GM19025 (cell line): ENCODE measurements at regions not wholly inside any gene's neighbourhood (a gene's known extent, or its start where the extent isn't known, plus 50 kb on each side); places are given as distances from the start of the nearest gene placed in this dataset.

Experiments used
- ATAC-seq: cut with Tn5 transposase; IDR thresholded peaks from one replicate; pipeline ENCODE4 v1.9.1; 2021; ENCODE audit warnings: mild to moderate bottlenecking, low read depth, moderate library complexity; ENCODE audit not compliant: unreplicated experiment

DNA sequence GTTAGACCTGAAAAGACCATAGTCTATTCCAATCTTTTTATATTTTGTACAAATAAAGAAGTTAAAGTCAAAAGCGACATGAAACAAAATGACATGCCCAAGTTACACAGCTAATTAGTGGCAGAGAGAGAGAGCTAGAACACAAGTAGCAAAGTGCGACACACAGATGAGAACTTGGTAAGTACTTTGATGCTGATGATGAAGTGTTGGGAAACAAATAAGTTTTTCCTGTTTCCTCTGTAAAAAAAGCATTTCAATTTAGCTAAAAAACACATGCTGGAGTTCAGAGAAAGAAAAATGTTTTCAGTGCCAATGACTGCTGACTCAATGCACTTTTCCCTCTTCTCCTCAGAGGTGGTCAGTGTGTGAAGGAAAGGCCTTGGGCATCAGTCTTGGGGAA lies 226.9 kb downstream of the PAX3 start:
- no peak for ATAC-seq

- ATAC-seq, result no peak
Observed at GRCh38 chr2:222064286-222064685, 234.5 kb downstream of the PAX3 start.

- ATAC-seq, result no peak
Observed at GRCh38 chr2:222058819-222059445, 239.9 kb downstream of the PAX3 start.

- ATAC-seq, result no peak
Observed at GRCh38 chr2:222057347-222058073, 241.3 kb downstream of the PAX3 start.

GRCh38 chr2:222055328-222055727 lies 243.5 kb downstream of the PAX3 start:
- no peak for ATAC-seq

- ATAC-seq, result no peak
Observed at GRCh38 chr2:222054813-222055212, 244.0 kb downstream of the PAX3 start.

DNA sequence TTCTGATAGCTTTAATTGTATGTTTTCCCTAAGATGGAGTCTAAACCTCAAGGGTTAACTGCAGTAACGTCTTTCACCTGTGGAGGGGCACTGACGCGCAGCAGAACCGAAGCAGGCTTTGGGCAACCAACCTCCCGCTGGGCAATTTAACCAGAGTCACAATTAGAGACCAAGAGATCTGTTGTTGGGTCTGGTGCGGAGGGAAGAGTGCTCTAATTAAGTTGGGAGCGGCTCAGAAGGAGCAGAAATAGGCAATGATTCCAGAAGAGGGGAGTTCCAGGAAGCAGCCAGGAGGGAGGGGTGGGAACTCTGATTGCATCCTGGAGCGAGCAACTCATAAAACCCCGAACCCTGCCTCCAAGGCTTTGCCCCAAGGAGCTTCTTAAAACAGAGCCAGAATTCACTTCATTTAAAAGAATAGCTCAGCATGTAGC lies 245.8 kb downstream of the PAX3 start:
- no peak for ATAC-seq

- ATAC-seq, result no peak
Observed at GRCh38 chr2:222050981-222051380, 247.8 kb downstream of the PAX3 start.

GRCh38 chr2:222049946-222050345 lies 248.9 kb downstream of the PAX3 start:
- ATAC-seq, result no peak

GRCh38 chr2:222043897-222044296 lies 254.9 kb downstream of the PAX3 start:
- no peak for ATAC-seq

GRCh38 chr2:222042666-222043065 lies 256.1 kb downstream of the PAX3 start:
- ATAC-seq, result no peak

DNA sequence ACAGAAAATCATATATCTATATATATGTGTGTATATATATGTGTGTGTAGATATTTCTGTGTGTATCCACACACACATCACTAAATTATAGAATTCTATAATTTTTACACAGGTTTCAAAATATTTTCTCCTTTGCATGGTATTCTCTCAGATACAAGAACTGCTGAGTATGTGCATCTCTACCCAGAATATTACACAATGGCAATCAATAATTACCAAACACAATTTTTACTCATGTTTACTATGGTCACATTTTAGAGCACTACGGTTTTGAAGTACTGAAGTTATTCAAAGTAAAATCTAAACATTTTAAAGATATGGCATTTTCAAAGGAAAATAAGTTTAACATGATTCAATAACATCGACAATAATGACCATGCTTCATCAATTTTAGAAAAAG lies 258.5 kb downstream of the PAX3 start:
- no peak for ATAC-seq

DNA sequence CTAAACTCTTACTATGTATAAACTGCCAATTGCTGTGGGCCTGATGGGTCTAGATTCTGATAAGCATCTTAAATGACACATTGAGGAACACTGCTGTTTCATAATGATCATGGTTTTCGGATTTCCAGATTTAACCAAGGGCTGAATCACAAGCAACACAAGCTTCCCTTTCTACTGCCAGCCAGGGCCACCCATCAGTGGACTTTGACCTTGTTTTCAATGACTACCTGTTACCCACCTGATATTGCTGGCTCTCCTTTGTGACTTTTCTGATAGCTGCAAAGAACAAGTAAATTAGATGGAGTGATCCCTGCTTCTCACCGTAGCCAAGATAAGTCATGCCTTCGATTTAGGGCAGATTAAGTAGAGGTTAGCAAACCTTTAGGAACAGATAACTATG lies 259.0 kb downstream of the PAX3 start:
- no peak for ATAC-seq

- ATAC-seq, result no peak
Observed at GRCh38 chr2:222038067-222038802, 260.6 kb downstream of the PAX3 start.

DNA sequence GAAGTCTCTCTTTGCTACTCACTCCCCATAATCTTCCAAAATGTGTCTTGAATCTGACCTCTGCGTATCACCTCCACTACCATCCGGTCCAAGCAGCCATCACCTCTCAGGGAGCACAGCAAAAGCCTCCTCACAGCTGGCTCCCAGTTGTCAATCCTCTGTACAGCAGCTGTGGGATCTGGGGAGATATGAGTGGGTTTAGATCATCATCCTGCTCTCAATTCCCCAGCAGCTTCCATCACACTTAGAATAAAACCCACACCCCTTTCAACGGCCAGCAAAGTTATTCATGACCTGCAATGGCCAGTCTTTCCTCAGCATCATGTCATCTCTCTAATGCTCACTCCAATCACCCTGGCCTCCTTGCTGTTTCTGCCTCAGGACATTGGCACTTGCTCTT lies 261.6 kb downstream of the PAX3 start:
- ATAC-seq, result no peak

DNA sequence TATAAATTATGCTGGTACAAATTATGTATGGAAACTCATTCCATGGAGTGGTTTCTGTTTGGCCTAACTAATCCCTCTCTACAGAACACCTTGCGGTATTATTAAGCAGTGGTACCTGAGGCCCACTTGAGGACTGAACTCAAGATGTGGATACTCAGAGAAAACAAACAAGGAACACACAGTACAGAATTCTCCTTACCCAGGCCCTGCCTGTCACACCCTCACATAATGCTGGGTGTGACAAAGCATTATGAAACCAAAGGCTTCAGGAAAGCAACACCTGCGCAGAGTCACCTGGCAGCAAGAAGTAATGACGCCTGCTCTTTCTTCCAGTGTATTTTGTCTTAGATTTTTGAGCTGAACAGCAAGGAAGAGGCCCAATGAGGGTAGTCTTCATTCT lies 264.7 kb downstream of the PAX3 start:
- ATAC-seq, result no peak

- no peak for ATAC-seq
Observed at GRCh38 chr2:222033541-222033940, 265.3 kb downstream of the PAX3 start.

- ATAC-seq, result no peak
Observed at GRCh38 chr2:222025881-222026271, 272.9 kb downstream of the PAX3 start.

GRCh38 chr2:222024932-222025880 lies 273.6 kb downstream of the PAX3 start:
- ATAC-seq, result no peak

DNA sequence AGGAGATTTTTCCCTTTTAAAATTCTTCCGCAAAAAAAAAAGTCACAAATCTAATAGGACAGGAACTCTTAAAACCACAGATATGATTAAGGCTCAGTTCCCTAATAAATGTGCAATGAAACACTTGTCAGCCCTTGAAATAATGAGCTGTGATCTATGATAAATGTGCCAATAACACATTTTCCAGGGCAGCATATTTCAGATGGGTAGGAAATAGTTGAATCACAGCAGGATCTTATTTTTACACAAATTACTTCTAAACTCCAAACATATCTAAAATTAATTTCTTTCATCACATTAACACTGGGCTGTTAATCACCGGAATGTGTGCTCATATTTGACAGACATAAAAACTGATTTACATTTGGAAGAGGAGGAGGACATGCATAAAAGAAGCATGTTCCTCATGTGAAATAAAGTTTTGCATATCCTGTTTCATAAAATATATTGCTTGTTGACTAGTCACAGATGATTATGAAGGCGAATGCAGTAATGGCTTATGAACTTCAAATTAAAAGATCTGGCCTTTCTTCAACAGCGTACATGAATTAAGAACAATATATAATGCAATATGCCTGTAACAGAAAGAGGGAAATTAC lies 281.4 kb downstream of the PAX3 start:
- no peak for ATAC-seq
